OCI-LY7 (cell line): ENCODE measurements at regions not wholly inside any gene's neighbourhood (a gene's known extent, or its start where the extent isn't known, plus 50 kb on each side); places are given as distances from the start of the nearest gene placed in this dataset.

Experiments used
- BruUV-seq: library from RNA; stranded (reverse); fragments of 400-500 nt; replicated peaks from 2 replicates; lab custom pipeline; 2021; lab: Mats Ljungman, UMichigan
- CTCF ChIA-PET: fragments of 300-600 bp; sonication (Branson Sonifier 250); formaldehyde crosslinking; loops from one replicate; lab custom pipeline; 2022; ENCODE audit warnings: antibody characterized with exemption; ENCODE audit not compliant: unreplicated experiment; lab: Charles Lee
- POLR2A ChIA-PET: fragments of 300-600 bp; sonication (Branson Sonifier 250); formaldehyde crosslinking; loops from one replicate; lab custom pipeline; 2022; ENCODE audit warnings: antibody characterized with exemption; lab: Charles Lee
- DNase-seq: peaks from one replicate; pipeline ENCODE4 v3.0.0-alpha.2; 2015; ENCODE audit warnings: low spot score
- H2AFZ ChIP-seq: fragments of 200-600 bp; sonication (generic), shearing (Covaris generic); 2 replicates; pipeline ENCODE4 v1.6.1; 2014; ENCODE audit warnings: mild to moderate bottlenecking, antibody characterized with exemption, low read length, moderate library complexity
- H3K27ac ChIP-seq: fragments of 200-600 bp; sonication (generic); 2 replicates; pipeline ENCODE4 v1.5.1; 2014; ENCODE audit warnings: mixed run types, low read depth, mild to moderate bottlenecking, moderate library complexity, low read length, inconsistent platforms; ENCODE audit not compliant: poor library complexity, severe bottlenecking
- H3K36me3 ChIP-seq: fragments of 200-600 bp; sonication (generic); 2 replicates; pipeline ENCODE4 v1.6.1; 2014; ENCODE audit warnings: mild to moderate bottlenecking, antibody characterized with exemption, low read length, moderate library complexity, mixed read lengths; ENCODE audit not compliant: insufficient read depth
- H3K4me1 ChIP-seq: fragments of 200-600 bp; sonication (generic); 2 replicates; pipeline ENCODE4 v1.5.1; 2014; ENCODE audit warnings: mild to moderate bottlenecking, low read length; ENCODE audit not compliant: insufficient read depth, poor library complexity, severe bottlenecking
- H3K4me2 ChIP-seq: fragments of 200-600 bp; sonication (generic); 2 replicates; pipeline ENCODE4 v1.6.1; 2014; ENCODE audit warnings: mild to moderate bottlenecking, low read length
- H3K4me3 ChIP-seq: fragments of 200-600 bp; sonication (generic); 2 replicates; pipeline ENCODE4 v1.5.1; 2014; ENCODE audit warnings: mild to moderate bottlenecking, low read depth, low read length; ENCODE audit not compliant: poor library complexity, severe bottlenecking
- H3K79me2 ChIP-seq: fragments of 200-600 bp; sonication (generic); 2 replicates; pipeline ENCODE4 v1.6.1; 2016; ENCODE audit warnings: low read depth, mild to moderate bottlenecking, low read length, moderate library complexity, mixed read lengths; ENCODE audit not compliant: insufficient read depth
- H3K9me2 ChIP-seq: fragments of 200-600 bp; sonication (generic); 2 replicates; pipeline ENCODE4 v1.6.1; 2016; ENCODE audit warnings: mild to moderate bottlenecking, low read length, mixed read lengths; ENCODE audit not compliant: insufficient read depth
- H3K9me3 ChIP-seq: fragments of 200-600 bp; sonication (generic); 2 replicates; pipeline ENCODE4 v1.6.1; 2014; ENCODE audit warnings: mild to moderate bottlenecking, mixed run types, low read length, mixed read lengths
- H4K20me1 ChIP-seq: fragments of 200-600 bp; sonication (generic); 2 replicates; pipeline ENCODE4 v1.6.1; 2014; ENCODE audit warnings: mild to moderate bottlenecking, antibody characterized with exemption, low read length, moderate library complexity, mixed read lengths; ENCODE audit not compliant: insufficient read depth
- EZH2phosphoT487 ChIP-seq: fragments of 200-600 bp; sonication (generic); IDR thresholded peaks from 2 replicates; pipeline ENCODE4 v1.6.1; 2018; ENCODE audit warnings: low read depth, borderline replicate concordance, mild to moderate bottlenecking, mixed run types, antibody characterized with exemption, low read length, moderate library complexity, mixed read lengths
- intact Hi-C: fragments of 100-400 bp; cut with micrococcal nuclease; formaldehyde crosslinking; loops from one replicate; pipeline ENCODE4 v1.10.0; 2022; ENCODE audit not compliant: unreplicated experiment
- TF ChIP-seq, protein P1 (sequence below): fragments of 200-600 bp; sonication (generic); conservative IDR thresholded peaks from 2 replicates; pipeline ENCODE4 v1.5.1; 2014; ENCODE audit warnings: mild to moderate bottlenecking, antibody characterized with exemption, low read length, moderate library complexity, mixed read lengths

DNA sequence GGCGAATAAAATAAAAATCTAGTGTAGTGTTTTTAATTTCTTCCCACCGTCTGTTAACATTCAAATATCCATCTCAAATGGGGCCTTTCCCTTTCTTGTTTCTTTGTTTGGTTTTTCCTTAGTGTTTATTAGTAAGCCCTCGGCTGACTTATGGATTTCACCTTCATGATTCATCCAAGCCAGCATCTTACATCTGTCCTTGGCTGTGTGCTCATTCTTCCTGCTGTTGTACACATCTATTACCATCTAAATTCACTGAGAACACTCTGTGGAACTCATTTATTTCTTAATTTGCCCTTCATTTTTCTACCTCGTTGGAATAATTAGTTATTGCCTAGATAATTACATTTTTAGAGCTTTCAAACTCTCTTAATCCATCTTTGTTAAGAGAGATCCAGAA lies 84.9 kb downstream of the SPCS3 start:
- no peak for DNase-seq
- Histone ChIP-seq H3K9me3 (no peaks in the 10 kb centered on the region), H4K20me1 (no peaks in the 10 kb centered on the region), H3K79me2 (no peaks in the 10 kb centered on the region), H3K27ac (no peak overlapping the region), H3K4me1 (no peaks in the 10 kb centered on the region), H3K4me2 (no peak overlapping the region), H2AFZ (no peak overlapping the region), H3K4me3 (no peak overlapping the region), H3K36me3 (no peaks in the 10 kb centered on the region), H3K9me2 (no peaks in the 10 kb centered on the region)
- BruUV-seq: no TSS peak
- ChIA-PET CTCF (no interaction called here), POLR2A (interaction anchor here (0.7 kb wide), 1 partner anchor 10 kb away, joined by 3 read pairs; no protein-coding TSS in a partner anchor)
- intact Hi-C loops: no loop called here
- no peak for TF ChIP-seq EZH2phosphoT487
- TF ChIP-seq, protein P1, sequence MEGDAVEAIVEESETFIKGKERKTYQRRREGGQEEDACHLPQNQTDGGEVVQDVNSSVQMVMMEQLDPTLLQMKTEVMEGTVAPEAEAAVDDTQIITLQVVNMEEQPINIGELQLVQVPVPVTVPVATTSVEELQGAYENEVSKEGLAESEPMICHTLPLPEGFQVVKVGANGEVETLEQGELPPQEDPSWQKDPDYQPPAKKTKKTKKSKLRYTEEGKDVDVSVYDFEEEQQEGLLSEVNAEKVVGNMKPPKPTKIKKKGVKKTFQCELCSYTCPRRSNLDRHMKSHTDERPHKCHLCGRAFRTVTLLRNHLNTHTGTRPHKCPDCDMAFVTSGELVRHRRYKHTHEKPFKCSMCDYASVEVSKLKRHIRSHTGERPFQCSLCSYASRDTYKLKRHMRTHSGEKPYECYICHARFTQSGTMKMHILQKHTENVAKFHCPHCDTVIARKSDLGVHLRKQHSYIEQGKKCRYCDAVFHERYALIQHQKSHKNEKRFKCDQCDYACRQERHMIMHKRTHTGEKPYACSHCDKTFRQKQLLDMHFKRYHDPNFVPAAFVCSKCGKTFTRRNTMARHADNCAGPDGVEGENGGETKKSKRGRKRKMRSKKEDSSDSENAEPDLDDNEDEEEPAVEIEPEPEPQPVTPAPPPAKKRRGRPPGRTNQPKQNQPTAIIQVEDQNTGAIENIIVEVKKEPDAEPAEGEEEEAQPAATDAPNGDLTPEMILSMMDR: no peak

DNA sequence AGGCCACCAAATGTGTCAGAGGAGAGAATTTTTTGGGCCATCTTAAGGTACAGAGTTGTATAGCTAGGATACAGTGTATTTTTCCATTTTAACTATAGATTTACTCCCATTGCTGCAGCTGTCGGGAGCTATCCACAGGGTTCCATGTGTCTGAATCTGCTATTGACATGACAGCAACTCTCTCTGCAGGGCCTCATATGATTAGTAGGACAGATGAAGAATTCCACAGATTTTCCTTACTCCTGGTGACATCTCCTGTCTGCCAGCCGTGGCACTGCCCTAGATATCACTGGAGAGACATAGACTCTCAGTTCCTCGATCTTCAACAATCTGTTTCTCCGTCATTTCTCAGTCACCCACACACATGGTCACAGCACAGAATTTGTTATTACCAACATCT lies 86.5 kb downstream of the SPCS3 start:
- DNase-seq: no peak
- Histone ChIP-seq H2AFZ (no peak overlapping the region), H3K36me3 (no peaks in the 10 kb centered on the region), H3K9me2 (no peaks in the 10 kb centered on the region), H3K4me3 (no peak overlapping the region), H3K9me3 (no peaks in the 10 kb centered on the region), H3K79me2 (no peaks in the 10 kb centered on the region), H4K20me1 (no peaks in the 10 kb centered on the region), H3K4me2 (no peak overlapping the region), H3K27ac (no peak overlapping the region), H3K4me1 (no peaks in the 10 kb centered on the region)
- POLR2A ChIA-PET: no interaction called here
- CTCF ChIA-PET: no interaction called here
- intact Hi-C loops: no loop called here
- no TSS peak for BruUV-seq
- TF ChIP-seq, protein P1: no peak
- TF ChIP-seq EZH2phosphoT487: no peak

DNA sequence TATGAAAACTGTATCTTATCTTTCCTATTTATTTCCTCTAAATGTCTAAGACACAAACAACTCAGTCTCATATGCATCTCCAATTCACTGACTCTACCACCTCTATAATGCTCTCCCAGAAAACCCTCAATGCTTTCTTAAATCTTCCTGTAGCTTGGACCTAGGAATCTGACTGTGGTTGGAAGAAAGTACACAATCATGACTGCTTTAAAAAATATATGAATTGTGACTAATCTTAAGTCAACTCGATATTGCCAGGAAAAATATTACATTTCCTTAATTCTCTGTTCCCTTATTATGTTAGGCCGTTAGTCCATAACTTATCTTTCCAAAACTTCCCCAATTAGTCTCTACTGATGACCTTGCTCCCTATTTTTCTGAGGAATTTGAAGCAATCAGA lies 87.0 kb downstream of the SPCS3 start:
- Histone ChIP-seq H3K36me3 (no peaks in the 10 kb centered on the region), H3K4me2 (no peak overlapping the region), H2AFZ (no peak overlapping the region), H3K79me2 (no peaks in the 10 kb centered on the region), H3K27ac (no peak overlapping the region), H3K9me3 (no peaks in the 10 kb centered on the region), H3K4me1 (no peaks in the 10 kb centered on the region), H3K9me2 (no peaks in the 10 kb centered on the region), H4K20me1 (no peaks in the 10 kb centered on the region), H3K4me3 (no peak overlapping the region)
- DNase-seq: no peak
- CTCF ChIA-PET: no interaction called here
- intact Hi-C loops: no loop called here
- no TSS peak for BruUV-seq
- no peak for TF ChIP-seq EZH2phosphoT487
- TF ChIP-seq, protein P1: no peak
- POLR2A ChIA-PET: interaction anchor here (0.6 kb wide), 1 partner anchor 543 kb away, joined by 3 read pairs; no protein-coding TSS in a partner anchor
